IPS DF 6.9 (cell line): ENCODE measurements at regions not wholly inside any gene's neighbourhood (a gene's known extent, or its start where the extent isn't known, plus 50 kb on each side); places are given as distances from the start of the nearest gene placed in this dataset.

Source experiments
- DNase-seq: peaks from one replicate; pipeline ENCODE4 v3.0.0-alpha.2; 2013; ENCODE audit warnings: low read depth, low spot score
- H3K27ac ChIP-seq: one replicate; pipeline ENCODE4 v1.5.1; 2013; ENCODE audit warnings: low read length, control low read depth
- H3K27me3 ChIP-seq: 2 replicates; pipeline ENCODE4 v1.6.1; 2013; ENCODE audit warnings: mild to moderate bottlenecking, low read length; ENCODE audit not compliant: control insufficient read depth, insufficient read depth
- H3K36me3 ChIP-seq: 2 replicates; pipeline ENCODE4 v1.6.1; 2013; ENCODE audit warnings: low read length; ENCODE audit not compliant: control insufficient read depth, insufficient read depth
- H3K4me1 ChIP-seq: 2 replicates; pipeline ENCODE4 v1.6.1; 2013; ENCODE audit warnings: low read length; ENCODE audit not compliant: control insufficient read depth, insufficient read depth
- H3K4me3 ChIP-seq: 2 replicates; pipeline ENCODE4 v1.5.1; 2013; ENCODE audit warnings: mild to moderate bottlenecking, low read length
- H3K9me3 ChIP-seq: 2 replicates; pipeline ENCODE4 v1.6.1; 2013; ENCODE audit warnings: low read length, inconsistent platforms; ENCODE audit not compliant: control insufficient read depth, insufficient read depth
- WGBS: extraction: QIAGEN DNeasy Blood & Tissue Kit; methylation state at CpG from one replicate; pipeline ENCODE4 v1.1.7; 2013; ENCODE audit warnings: mixed read lengths, missing lambda C conversion rate; ENCODE audit not compliant: insufficient read length, insufficient coverage; 5-methylcytosine and 5-hydroxymethylcytosine counted together

DNA sequence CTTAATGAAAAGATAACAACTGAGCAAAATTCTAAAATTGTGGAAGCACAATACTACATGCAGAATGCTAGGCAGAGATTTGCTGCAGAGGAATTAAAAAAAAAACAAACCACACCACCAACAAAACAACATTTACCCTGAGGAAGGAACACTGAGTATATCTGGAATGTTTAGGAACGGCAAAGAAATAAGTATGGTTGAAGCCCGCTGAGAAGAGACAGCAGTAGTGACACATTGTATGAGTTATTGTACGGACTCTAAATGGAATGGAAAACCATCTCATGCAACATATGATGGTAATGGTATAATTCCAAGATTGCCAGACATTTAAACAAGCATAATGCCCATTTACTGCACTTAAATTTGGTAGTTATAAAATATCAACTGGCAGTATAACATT is 568.2 kb upstream of the CCDC54 start:
- no peak overlapping the region for H3K27ac ChIP-seq
- WGBS: no CpG with 5 or more reads among the region's 3 CpGs
- H3K4me3 ChIP-seq: no peak overlapping the region
- no peak for DNase-seq
- H3K4me1 ChIP-seq: no peaks in the 10 kb centered on the region
- no peaks in the 10 kb centered on the region for H3K36me3 ChIP-seq
- no peaks in the 10 kb centered on the region for H3K9me3 ChIP-seq
- no peaks in the 10 kb centered on the region for H3K27me3 ChIP-seq

- DNase-seq: no peak
- no peaks in the 10 kb centered on the region for H3K27me3 ChIP-seq
- no peak overlapping the region for H3K27ac ChIP-seq
- no peaks in the 10 kb centered on the region for H3K4me1 ChIP-seq
- no peaks in the 10 kb centered on the region for H3K9me3 ChIP-seq
- WGBS: no CpG with 5 or more reads among the region's 2 CpGs
- no peaks in the 10 kb centered on the region for H3K36me3 ChIP-seq
- H3K4me3 ChIP-seq: no peak overlapping the region
Observed at GRCh38 chr3:106809623-106810299, 567.5 kb upstream of the CCDC54 start.

DNA sequence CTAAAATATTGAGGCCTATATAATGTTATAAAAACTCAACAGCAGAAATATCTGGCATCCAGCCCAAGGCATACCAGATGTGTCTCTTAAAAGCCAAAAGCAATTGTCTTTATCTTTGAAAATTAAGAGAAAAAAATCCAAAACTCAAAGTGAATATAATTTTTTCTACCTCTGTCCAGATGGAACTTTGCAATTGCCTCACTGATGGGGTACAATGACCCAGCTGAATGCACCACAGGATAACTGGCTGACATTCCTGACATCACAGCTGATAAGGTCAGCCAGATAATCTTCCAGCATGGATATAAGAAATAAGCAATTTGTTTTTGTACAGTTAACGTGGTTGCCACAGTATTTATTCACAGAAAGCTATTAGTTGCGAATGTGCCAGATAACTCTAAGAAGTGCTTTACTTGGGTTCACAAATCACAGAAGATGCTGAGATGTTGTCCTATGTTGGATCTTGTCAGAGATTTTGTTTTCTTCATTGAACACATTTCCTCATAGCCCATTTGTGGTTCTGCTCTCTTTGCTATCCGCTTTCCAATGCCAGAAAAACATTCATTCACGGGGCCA is 566.9 kb upstream of the CCDC54 start:
- no peaks in the 10 kb centered on the region for H3K9me3 ChIP-seq
- no peak overlapping the region for H3K4me3 ChIP-seq
- H3K36me3 ChIP-seq: no peaks in the 10 kb centered on the region
- WGBS: no CpG with 5 or more reads among the region's 4 CpGs
- no peak overlapping the region for H3K27ac ChIP-seq
- no peaks in the 10 kb centered on the region for H3K27me3 ChIP-seq
- no peak for DNase-seq
- no peaks in the 10 kb centered on the region for H3K4me1 ChIP-seq

- H3K9me3 ChIP-seq: no peaks in the 10 kb centered on the region
- H3K27me3 ChIP-seq: no peaks in the 10 kb centered on the region
- no peaks in the 10 kb centered on the region for H3K4me1 ChIP-seq
- WGBS: no CpG with 5 or more reads among the region's 3 CpGs
- H3K4me3 ChIP-seq: no peak overlapping the region
- no peak for DNase-seq
- H3K27ac ChIP-seq: no peak overlapping the region
- no peaks in the 10 kb centered on the region for H3K36me3 ChIP-seq
Observed at GRCh38 chr3:106811376-106811775, 565.9 kb upstream of the CCDC54 start.

GRCh38 chr3:106813742-106814141 is 563.5 kb upstream of the CCDC54 start:
- no peak for DNase-seq
- H3K36me3 ChIP-seq: no peaks in the 10 kb centered on the region
- no peaks in the 10 kb centered on the region for H3K27me3 ChIP-seq
- 0 out of 2 replicates have a peak, but pooled peaks cover 4% of the 10 kb centered on the region for H3K4me1 ChIP-seq
- no peak overlapping the region for H3K4me3 ChIP-seq
- H3K27ac ChIP-seq: no peak overlapping the region
- no peaks in the 10 kb centered on the region for H3K9me3 ChIP-seq
- WGBS: no CpG with 5 or more reads among the region's 3 CpGs

DNA sequence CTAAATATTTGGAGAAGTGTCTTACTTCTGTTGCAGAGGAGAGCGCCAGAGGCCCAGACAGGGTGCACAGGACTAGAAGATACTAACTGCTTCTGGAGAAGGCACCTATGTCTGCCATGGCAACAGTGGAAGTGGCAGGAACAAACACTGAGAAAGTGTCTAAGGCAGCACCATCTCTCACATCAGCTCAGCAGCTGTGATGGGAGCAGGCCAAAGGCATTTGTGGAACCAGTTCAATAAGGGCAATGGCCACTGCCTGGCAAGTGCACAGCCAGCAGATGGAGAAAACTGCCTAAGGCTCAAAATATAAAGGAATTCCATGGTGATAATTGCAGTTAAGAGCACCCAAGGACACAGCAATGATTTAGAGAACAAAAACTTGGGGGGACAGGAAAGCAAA is 563.0 kb upstream of the CCDC54 start:
- DNase-seq: no peak
- 0 out of 2 replicates have a peak, but pooled peaks cover 4% of the 10 kb centered on the region for H3K4me1 ChIP-seq
- no peaks in the 10 kb centered on the region for H3K27me3 ChIP-seq
- no peak overlapping the region for H3K27ac ChIP-seq
- no peak overlapping the region for H3K4me3 ChIP-seq
- H3K36me3 ChIP-seq: no peaks in the 10 kb centered on the region
- WGBS: no CpG with 5 or more reads among the region's 1 CpG
- no peaks in the 10 kb centered on the region for H3K9me3 ChIP-seq

DNA sequence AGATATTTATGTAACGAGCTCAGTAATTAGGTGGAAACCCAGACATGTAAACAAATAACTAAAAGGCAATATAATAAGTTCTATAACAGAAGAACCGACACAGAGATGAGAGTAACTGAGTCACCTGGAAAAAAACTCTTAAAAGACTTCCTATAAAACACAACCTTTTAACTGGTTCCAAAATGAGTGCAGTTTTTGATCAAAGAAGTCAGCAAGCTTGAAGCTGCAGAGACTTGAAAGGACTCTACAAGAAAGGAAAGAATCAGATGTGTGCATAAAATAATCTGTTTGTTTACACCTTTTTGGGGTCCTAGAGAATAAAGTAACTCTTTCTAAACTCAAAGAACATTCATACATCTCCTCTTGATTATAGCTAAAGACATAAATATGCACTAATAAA is 560.4 kb upstream of the CCDC54 start:
- Histone ChIP-seq H3K9me3 (no peaks in the 10 kb centered on the region), H3K4me1 (0 out of 2 replicates have a peak, but pooled peaks cover 4% of the 10 kb centered on the region), H3K27me3 (no peaks in the 10 kb centered on the region), H3K36me3 (no peaks in the 10 kb centered on the region), H3K4me3 (no peak overlapping the region), H3K27ac (no peak overlapping the region)
- DNase-seq: no peak
- no CpG with 5 or more reads among the region's 2 CpGs for WGBS

DNA sequence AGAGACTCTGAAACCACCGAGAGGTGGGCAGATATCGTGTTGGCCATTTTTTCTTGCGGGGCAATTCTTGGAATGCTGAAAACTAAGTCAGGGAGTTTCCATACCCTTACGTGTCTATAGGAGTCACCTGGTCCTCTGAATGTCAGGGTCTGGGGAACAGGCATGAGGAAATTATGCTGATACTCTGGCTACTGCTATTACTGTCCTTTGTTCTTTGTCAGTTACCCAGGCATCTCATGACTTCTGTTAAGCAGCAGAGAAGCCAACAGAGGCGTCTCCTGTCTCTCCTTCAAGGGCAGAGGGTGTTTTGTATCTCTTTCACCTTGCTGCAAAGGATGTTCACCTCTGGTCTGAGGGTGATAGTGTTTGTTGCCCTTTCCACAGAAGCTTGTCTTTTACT is 559.5 kb upstream of the CCDC54 start:
- no peaks in the 10 kb centered on the region for H3K27me3 ChIP-seq
- no peaks in the 10 kb centered on the region for H3K36me3 ChIP-seq
- H3K4me1 ChIP-seq: 0 out of 2 replicates have a peak, but pooled peaks cover 4% of the 10 kb centered on the region
- no peaks in the 10 kb centered on the region for H3K9me3 ChIP-seq
- no peak overlapping the region for H3K4me3 ChIP-seq
- H3K27ac ChIP-seq: no peak overlapping the region
- WGBS: no CpG with 5 or more reads among the region's 5 CpGs
- no peak for DNase-seq

GRCh38 chr3:106819440-106819839 is 557.8 kb upstream of the CCDC54 start:
- no peaks in the 10 kb centered on the region for H3K9me3 ChIP-seq
- WGBS: no CpG with 5 or more reads among the region's 1 CpG
- no peak for DNase-seq

GRCh38 chr3:106820726-106821362 is 556.4 kb upstream of the CCDC54 start:
- Histone ChIP-seq H3K4me1 (0 out of 2 replicates have a peak, but pooled peaks cover 4% of the 10 kb centered on the region), H3K9me3 (no peaks in the 10 kb centered on the region), H3K27ac (no peak overlapping the region), H3K36me3 (no peaks in the 10 kb centered on the region), H3K27me3 (no peaks in the 10 kb centered on the region), H3K4me3 (no peak overlapping the region)
- no peak for DNase-seq
- WGBS: no CpG with 5 or more reads among the region's 19 CpGs

More at GRCh38 chr3:106819440-106819839, 557.8 kb upstream of the CCDC54 start:
- Histone ChIP-seq H3K27me3 (no peaks in the 10 kb centered on the region), H3K4me3 (no peak overlapping the region), H3K4me1 (0 out of 2 replicates have a peak, but pooled peaks cover 4% of the 10 kb centered on the region), H3K27ac (no peak overlapping the region), H3K36me3 (no peaks in the 10 kb centered on the region)
